ENCODE measurements at regions not wholly inside any gene's neighbourhood (a gene's known extent, or its start where the extent isn't known, plus 50 kb on each side); places are given as distances from the start of the nearest gene placed in this dataset.

GRCh38 chr2:236366049-236366387 lies 101.8 kb upstream of the ASB18 start:
- no peak overlapping the region for H3K4me3 ChIP-seq (ENCODE audit: low read depth, low read length, poor library complexity, severe bottlenecking)
- no peak overlapping the region for H3K9ac ChIP-seq (ENCODE audit: low read length)
- no peaks in the 10 kb centered on the region for H3K4me1 ChIP-seq (ENCODE audit: insufficient read depth, low read length, severe bottlenecking)
- H3K27ac ChIP-seq (ENCODE audit: low read depth, low read length, poor library complexity, severe bottlenecking): no peak overlapping the region
- H3K36me3 ChIP-seq (ENCODE audit: insufficient read depth, low read length): no peaks in the 10 kb centered on the region
- no peaks in the 10 kb centered on the region for H3F3A ChIP-seq (ENCODE audit: insufficient read depth, low read length)
- no peak for TF ChIP-seq CTCF (IDR thresholded peaks at IDR 0.05; ENCODE audit: low read length)
- no peak for TF ChIP-seq EZH2 (IDR thresholded peaks at IDR 0.05; ENCODE audit: borderline replicate concordance, low read length)
- no peaks in the 10 kb centered on the region for H3K79me2 ChIP-seq (ENCODE audit: insufficient read depth, low read length)
- no peaks in the 10 kb centered on the region for H3K9me3 ChIP-seq (ENCODE audit: low read length)
- H3K27me3 ChIP-seq (ENCODE audit: insufficient read depth, low read length): no peaks in the 10 kb centered on the region; the same call in 1 of the 2 replicates
- no peaks in the 10 kb centered on the region for H3K9me2 ChIP-seq (ENCODE audit: low read depth, low read length)
- H3K4me2 ChIP-seq (ENCODE audit: low read length): no peak overlapping the region
- no peak overlapping the region for H2AFZ ChIP-seq (ENCODE audit: low read length)
- no peaks in the 10 kb centered on the region for H4K20me1 ChIP-seq (ENCODE audit: insufficient read depth, low read length)

- TF ChIP-seq EZH2 (IDR thresholded peaks at IDR 0.05; ENCODE audit: borderline replicate concordance, low read length) (no peak), CTCF (IDR thresholded peaks at IDR 0.05; ENCODE audit: low read length) (no peak)
- H3K27me3 ChIP-seq (ENCODE audit: insufficient read depth, low read length): no peaks in the 10 kb centered on the region; the same call in 1 of the 2 replicates
- no peaks in the 10 kb centered on the region for H3F3A ChIP-seq (ENCODE audit: insufficient read depth, low read length)
- no peaks in the 10 kb centered on the region for H4K20me1 ChIP-seq (ENCODE audit: insufficient read depth, low read length)
- H3K79me2 ChIP-seq (ENCODE audit: insufficient read depth, low read length): no peaks in the 10 kb centered on the region
- H3K27ac ChIP-seq (ENCODE audit: low read depth, low read length, poor library complexity, severe bottlenecking): no peak overlapping the region
- H3K9me3 ChIP-seq (ENCODE audit: low read length): no peaks in the 10 kb centered on the region
- no peaks in the 10 kb centered on the region for H3K36me3 ChIP-seq (ENCODE audit: insufficient read depth, low read length)
- H2AFZ ChIP-seq (ENCODE audit: low read length): no peak overlapping the region
- no peak overlapping the region for H3K9ac ChIP-seq (ENCODE audit: low read length)
- H3K4me3 ChIP-seq (ENCODE audit: low read depth, low read length, poor library complexity, severe bottlenecking): no peak overlapping the region
- H3K9me2 ChIP-seq (ENCODE audit: low read depth, low read length): no peaks in the 10 kb centered on the region
- no peaks in the 10 kb centered on the region for H3K4me1 ChIP-seq (ENCODE audit: insufficient read depth, low read length, severe bottlenecking)
- H3K4me2 ChIP-seq (ENCODE audit: low read length): no peak overlapping the region
Observed at GRCh38 chr2:236366397-236366796, 102.2 kb upstream of the ASB18 start.

- no peaks in the 10 kb centered on the region for H3K4me1 ChIP-seq (ENCODE audit: insufficient read depth, low read length, severe bottlenecking)
- H3F3A ChIP-seq (ENCODE audit: insufficient read depth, low read length): no peaks in the 10 kb centered on the region
- no peak overlapping the region for H3K9ac ChIP-seq (ENCODE audit: low read length)
- H3K79me2 ChIP-seq (ENCODE audit: insufficient read depth, low read length): no peaks in the 10 kb centered on the region
- H4K20me1 ChIP-seq (ENCODE audit: insufficient read depth, low read length): no peaks in the 10 kb centered on the region
- no peak overlapping the region for H3K4me2 ChIP-seq (ENCODE audit: low read length)
- TF ChIP-seq CTCF (IDR thresholded peaks at IDR 0.05; ENCODE audit: low read length): no peak
- TF ChIP-seq EZH2 (IDR thresholded peaks at IDR 0.05; ENCODE audit: borderline replicate concordance, low read length): no peak
- no peak overlapping the region for H3K4me3 ChIP-seq (ENCODE audit: low read depth, low read length, poor library complexity, severe bottlenecking)
- H3K36me3 ChIP-seq (ENCODE audit: insufficient read depth, low read length): no peaks in the 10 kb centered on the region
- no peaks in the 10 kb centered on the region for H3K9me2 ChIP-seq (ENCODE audit: low read depth, low read length)
- no peaks in the 10 kb centered on the region; the same call in 1 of the 2 replicates for H3K27me3 ChIP-seq (ENCODE audit: insufficient read depth, low read length)
- no peak overlapping the region; the same call in 1 of the 2 replicates for H2AFZ ChIP-seq (ENCODE audit: low read length)
- no peak overlapping the region for H3K27ac ChIP-seq (ENCODE audit: low read depth, low read length, poor library complexity, severe bottlenecking)
- H3K9me3 ChIP-seq (ENCODE audit: low read length): no peaks in the 10 kb centered on the region
Observed at GRCh38 chr2:236367506-236368289, 103.5 kb upstream of the ASB18 start.

All from OCI-LY1 (cell line).